ENCODE measurements at regions not wholly inside any gene's neighbourhood (a gene's known extent, or its start where the extent isn't known, plus 50 kb on each side); places are given as distances from the start of the nearest gene placed in this dataset.

- H3K9me3 ChIP-seq (ENCODE audit: low read length): no peaks in the 10 kb centered on the region
- H3K4me2 ChIP-seq (ENCODE audit: low read length): no peak overlapping the region
- H3K36me3 ChIP-seq (ENCODE audit: insufficient read depth, low read length): no peaks in the 10 kb centered on the region
- intact Hi-C loops (cut with micrococcal nuclease; ENCODE audit: unreplicated experiment): no loop called here
- no peaks in the 10 kb centered on the region for H3K4me1 ChIP-seq (ENCODE audit: insufficient read depth, low read length, poor library complexity, severe bottlenecking)
- H2AFZ ChIP-seq (ENCODE audit: low read length): no peak overlapping the region
- TF ChIP-seq EZH2phosphoT487 (IDR thresholded peaks at IDR 0.05; ENCODE audit: borderline replicate concordance, low read depth, low read length): no peak
- TF ChIP-seq CTCF (conservative IDR thresholded peaks at IDR 0.05; ENCODE audit: low read length): 0 out of 2 replicates have a peak, but pooled peaks have one; percentile 12
- ChIA-PET CTCF (ENCODE audit: unreplicated experiment) (no interaction called here), POLR2A (no interaction called here)
- DNase-seq (ENCODE audit: low spot score): no peak
- H4K20me1 ChIP-seq (ENCODE audit: insufficient read depth, low read length): no peaks in the 10 kb centered on the region
- no TSS peak for BruUV-seq (replicated peaks)
- H3K4me3 ChIP-seq (ENCODE audit: low read depth, low read length, poor library complexity, severe bottlenecking): no peak overlapping the region
- no peaks in the 10 kb centered on the region for H3K9me2 ChIP-seq (ENCODE audit: insufficient read depth, low read length)
- no peaks in the 10 kb centered on the region for H3K79me2 ChIP-seq (ENCODE audit: insufficient read depth, low read depth, low read length)
- no peak overlapping the region for H3K27ac ChIP-seq (ENCODE audit: low read depth, low read length, poor library complexity, severe bottlenecking)
These were observed 173.6 kb downstream of the GALR1 start for GRCh38 chr18:77422974-77423867.

- H3K9me3 ChIP-seq (ENCODE audit: low read length): no peaks in the 10 kb centered on the region
- H3K27ac ChIP-seq (ENCODE audit: low read depth, low read length, poor library complexity, severe bottlenecking): no peak overlapping the region
- POLR2A ChIA-PET: no interaction called here
- no peak for DNase-seq (ENCODE audit: low spot score)
- H4K20me1 ChIP-seq (ENCODE audit: insufficient read depth, low read length): no peaks in the 10 kb centered on the region
- H3K36me3 ChIP-seq (ENCODE audit: insufficient read depth, low read length): no peaks in the 10 kb centered on the region
- H2AFZ ChIP-seq (ENCODE audit: low read length): no peak overlapping the region
- CTCF ChIA-PET (ENCODE audit: unreplicated experiment): no interaction called here
- BruUV-seq (replicated peaks): no TSS peak
- H3K4me3 ChIP-seq (ENCODE audit: low read depth, low read length, poor library complexity, severe bottlenecking): no peak overlapping the region
- H3K79me2 ChIP-seq (ENCODE audit: insufficient read depth, low read depth, low read length): no peaks in the 10 kb centered on the region
- H3K9me2 ChIP-seq (ENCODE audit: insufficient read depth, low read length): no peaks in the 10 kb centered on the region
- intact Hi-C loops (cut with micrococcal nuclease; ENCODE audit: unreplicated experiment): no loop called here
- no peaks in the 10 kb centered on the region for H3K4me1 ChIP-seq (ENCODE audit: insufficient read depth, low read length, poor library complexity, severe bottlenecking)
- H3K4me2 ChIP-seq (ENCODE audit: low read length): no peak overlapping the region
- TF ChIP-seq EZH2phosphoT487 (IDR thresholded peaks at IDR 0.05; ENCODE audit: borderline replicate concordance, low read depth, low read length): no peak
- TF ChIP-seq CTCF (conservative IDR thresholded peaks at IDR 0.05; ENCODE audit: low read length): no peak
These were observed 183.4 kb downstream of the GALR1 start for GRCh38 chr18:77433076-77433475.

- H3K4me1 ChIP-seq (ENCODE audit: insufficient read depth, low read length, poor library complexity, severe bottlenecking): no peaks in the 10 kb centered on the region
- no peaks in the 10 kb centered on the region for H3K36me3 ChIP-seq (ENCODE audit: insufficient read depth, low read length)
- intact Hi-C loops (cut with micrococcal nuclease; ENCODE audit: unreplicated experiment): no loop called here
- H3K4me2 ChIP-seq (ENCODE audit: low read length): no peak overlapping the region
- no peak for DNase-seq (ENCODE audit: low spot score)
- no peak overlapping the region for H3K4me3 ChIP-seq (ENCODE audit: low read depth, low read length, poor library complexity, severe bottlenecking)
- no peaks in the 10 kb centered on the region for H3K9me3 ChIP-seq (ENCODE audit: low read length)
- no peaks in the 10 kb centered on the region for H3K9me2 ChIP-seq (ENCODE audit: insufficient read depth, low read length)
- no peaks in the 10 kb centered on the region for H3K79me2 ChIP-seq (ENCODE audit: insufficient read depth, low read depth, low read length)
- H4K20me1 ChIP-seq (ENCODE audit: insufficient read depth, low read length): no peaks in the 10 kb centered on the region
- no peak overlapping the region for H3K27ac ChIP-seq (ENCODE audit: low read depth, low read length, poor library complexity, severe bottlenecking)
- POLR2A ChIA-PET: no interaction called here
- no TSS peak for BruUV-seq (replicated peaks)
- CTCF ChIA-PET (ENCODE audit: unreplicated experiment): no interaction called here
- H2AFZ ChIP-seq (ENCODE audit: low read length): no peak overlapping the region
- TF ChIP-seq CTCF (conservative IDR thresholded peaks at IDR 0.05; ENCODE audit: low read length) (no peak), EZH2phosphoT487 (IDR thresholded peaks at IDR 0.05; ENCODE audit: borderline replicate concordance, low read depth, low read length) (no peak)
These were observed 190.2 kb downstream of the GALR1 start for GRCh38 chr18:77439888-77440287.
